Breast epithelium (tissue), 3 donors: ENCODE measurements at regions not wholly inside any gene's neighbourhood (a gene's known extent, or its start where the extent isn't known, plus 50 kb on each side); places are given as distances from the start of the nearest gene placed in this dataset.

Experiments used
- POLR2A ChIP-seq: fragments of 450-650 bp; IDR thresholded peaks from one replicate; pipeline ENCODE4 v1.6.1; 2016; ENCODE audit warnings: antibody characterized with exemption, mild to moderate bottlenecking, moderate library complexity
- POLR2AphosphoS5 ChIP-seq, 3 donors: sonication (generic); formaldehyde crosslinking; IDR thresholded peaks; one replicate each; pipeline ENCODE4 v1.6.1; 2017; ENCODE audit warnings: antibody characterized with exemption in 3 of 3
- TF ChIP-seq, protein P1 (sequence below), 3 donors: fragments of 450-650 bp; IDR thresholded peaks; one replicate each; pipeline ENCODE4 v1.5.1; 2016 to 2017; ENCODE audit warnings: antibody characterized with exemption in 3 of 3, mild to moderate bottlenecking in 3 of 3, moderate library complexity in 3 of 3

- TF ChIP-seq, protein P1, sequence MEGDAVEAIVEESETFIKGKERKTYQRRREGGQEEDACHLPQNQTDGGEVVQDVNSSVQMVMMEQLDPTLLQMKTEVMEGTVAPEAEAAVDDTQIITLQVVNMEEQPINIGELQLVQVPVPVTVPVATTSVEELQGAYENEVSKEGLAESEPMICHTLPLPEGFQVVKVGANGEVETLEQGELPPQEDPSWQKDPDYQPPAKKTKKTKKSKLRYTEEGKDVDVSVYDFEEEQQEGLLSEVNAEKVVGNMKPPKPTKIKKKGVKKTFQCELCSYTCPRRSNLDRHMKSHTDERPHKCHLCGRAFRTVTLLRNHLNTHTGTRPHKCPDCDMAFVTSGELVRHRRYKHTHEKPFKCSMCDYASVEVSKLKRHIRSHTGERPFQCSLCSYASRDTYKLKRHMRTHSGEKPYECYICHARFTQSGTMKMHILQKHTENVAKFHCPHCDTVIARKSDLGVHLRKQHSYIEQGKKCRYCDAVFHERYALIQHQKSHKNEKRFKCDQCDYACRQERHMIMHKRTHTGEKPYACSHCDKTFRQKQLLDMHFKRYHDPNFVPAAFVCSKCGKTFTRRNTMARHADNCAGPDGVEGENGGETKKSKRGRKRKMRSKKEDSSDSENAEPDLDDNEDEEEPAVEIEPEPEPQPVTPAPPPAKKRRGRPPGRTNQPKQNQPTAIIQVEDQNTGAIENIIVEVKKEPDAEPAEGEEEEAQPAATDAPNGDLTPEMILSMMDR (IDR thresholded peaks at IDR 0.05): no peak
- TF ChIP-seq POLR2AphosphoS5 (IDR thresholded peaks at IDR 0.05): no peak
- no peak for TF ChIP-seq POLR2A
These were observed 245.3 kb downstream of the TBXT start for GRCh38 chr6:165922309-165922794.
